ENCODE measurements at regions not wholly inside any gene's neighbourhood (a gene's known extent, or its start where the extent isn't known, plus 50 kb on each side); places are given as distances from the start of the nearest gene placed in this dataset.

DNA sequence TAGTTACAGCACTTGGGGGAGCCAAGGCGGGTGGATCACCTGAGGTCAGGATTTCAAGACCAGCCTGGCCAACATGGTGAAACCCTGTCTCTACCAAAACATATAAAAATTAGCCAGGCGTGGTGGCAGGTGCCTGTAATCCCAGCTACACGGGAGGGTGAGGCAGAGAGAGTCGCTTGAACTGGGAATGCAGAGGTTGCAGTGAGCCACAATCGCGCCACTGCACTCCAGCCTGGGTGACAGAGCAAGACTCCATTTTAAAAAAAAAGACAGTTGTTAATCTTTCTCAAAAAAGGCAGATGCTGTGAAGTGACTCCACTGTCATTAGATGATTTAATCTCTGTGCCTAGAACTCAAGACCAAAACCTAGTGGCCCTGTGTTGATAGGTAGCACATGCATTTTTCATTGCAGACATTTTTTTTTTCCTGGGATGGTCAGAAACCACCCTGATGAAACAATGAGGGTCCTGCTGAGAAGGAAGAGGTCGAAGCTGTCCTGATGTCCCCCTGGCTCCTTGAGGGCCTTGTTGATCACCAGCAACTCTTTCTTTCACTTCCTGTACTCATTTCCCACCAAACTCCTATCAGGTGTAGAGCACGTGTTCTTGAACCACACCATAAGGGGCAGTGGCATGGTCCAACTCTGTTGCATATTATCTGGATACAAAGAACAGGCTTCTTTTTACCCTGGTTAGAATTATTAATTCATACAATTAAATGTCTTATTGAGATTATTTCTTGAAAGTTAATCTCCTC, 382.2 kb downstream of the ICE1 start:
- H3K27ac ChIP-seq, result no peak overlapping the region
- WGBS, 4 donors, result 89 to 92% (median 91%) methylated on average over 8 of the region's 8 CpGs
- TF ChIP-seq CTCF (IDR thresholded peaks at IDR 0.05) (no peak), POLR2A (IDR thresholded peaks at IDR 0.05) (no peak)
- intact Hi-C loops (cut with DNase I), result no loop called here
- no peaks in the 10 kb centered on the region for H3K4me1 ChIP-seq (replicated peaks in 1 of 2)
- no peaks in the 10 kb centered on the region for H3K9me3 ChIP-seq (replicated peaks in 1 of 3)
- H3K27me3 ChIP-seq, result no peaks in the 10 kb centered on the region
- DNase-seq, result no peak
- no peaks in the 10 kb centered on the region for H3K36me3 ChIP-seq (replicated peaks in 1 of 2)
- H3K4me3 ChIP-seq, result no peak overlapping the region

DNA sequence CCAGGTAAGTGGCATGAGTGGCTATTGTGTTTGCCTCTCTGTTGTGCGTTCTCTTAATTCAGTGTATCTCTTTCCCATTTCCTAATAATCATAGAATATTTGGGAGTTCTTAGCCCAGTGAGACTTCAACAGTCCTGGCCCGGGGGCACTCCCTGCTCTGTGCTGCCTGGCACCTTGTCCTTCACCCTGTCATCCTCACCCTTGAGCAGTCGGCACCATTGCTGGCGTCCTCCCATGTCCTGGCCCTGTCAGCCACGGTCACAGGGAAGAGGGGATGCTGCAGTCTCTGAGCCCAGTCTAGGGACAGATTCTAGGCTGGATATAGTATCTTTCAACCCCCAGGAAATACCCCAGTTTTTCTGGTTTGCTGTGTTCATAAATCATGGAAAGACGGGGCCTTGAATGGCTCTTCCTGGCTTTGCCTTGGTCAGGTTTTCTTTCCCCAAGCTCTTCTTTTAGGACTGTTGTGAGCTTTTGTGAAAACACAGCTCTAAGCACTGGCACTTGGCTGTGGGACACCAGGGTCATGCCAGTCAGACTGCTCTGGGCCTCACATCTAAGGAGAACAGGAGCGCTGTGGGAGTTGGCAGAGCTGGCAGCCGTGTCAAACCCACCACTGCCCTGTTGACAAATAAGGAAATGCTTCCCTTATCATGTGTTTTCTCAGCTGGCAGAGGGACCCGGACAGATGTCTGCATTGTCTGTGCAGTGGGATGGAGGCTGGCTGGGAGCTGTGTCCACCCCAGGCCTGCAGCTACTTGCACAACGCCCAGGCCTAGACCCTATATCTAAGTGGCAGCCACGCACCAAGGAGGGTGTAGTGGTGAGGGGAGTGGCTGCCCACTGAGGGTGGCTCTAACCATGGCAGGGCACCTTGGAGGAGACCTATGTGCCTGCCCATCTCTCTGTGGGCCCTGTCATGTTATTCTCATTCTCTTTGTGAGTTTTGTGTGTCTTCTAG, 378.6 kb downstream of the ICE1 start:
- 70 to 83% (median 74%) methylated on average over 8 to 11 of the region's 11 CpGs for WGBS, 4 donors
- H3K27ac ChIP-seq, result no peak overlapping the region
- intact Hi-C loops (cut with DNase I), result no loop called here
- no peak for DNase-seq
- TF ChIP-seq POLR2A (IDR thresholded peaks at IDR 0.05), result no peak
- TF ChIP-seq CTCF (IDR thresholded peaks at IDR 0.05), result no peak
- no peaks in the 10 kb centered on the region for H3K4me1 ChIP-seq (replicated peaks in 1 of 2)
- no peaks in the 10 kb centered on the region for H3K36me3 ChIP-seq (replicated peaks in 1 of 2)
- H3K27me3 ChIP-seq, result no peaks in the 10 kb centered on the region
- H3K4me3 ChIP-seq, result no peak overlapping the region
- no peaks in the 10 kb centered on the region for H3K9me3 ChIP-seq (replicated peaks in 1 of 3)

GRCh38 chr5:5799826-5800225, 377.3 kb downstream of the ICE1 start:
- 85 to 93% (median 91%) methylated on average over 3 of the region's 3 CpGs for WGBS, 4 donors
- intact Hi-C loops (cut with DNase I), result no loop called here
- no peak for DNase-seq

More at GRCh38 chr5:5799826-5800225, 377.3 kb downstream of the ICE1 start:
- no peaks in the 10 kb centered on the region for H3K36me3 ChIP-seq (replicated peaks in 1 of 2)
- H3K27ac ChIP-seq, result no peak overlapping the region
- H3K9me3 ChIP-seq (replicated peaks in 1 of 3), result no peaks in the 10 kb centered on the region
- no peaks in the 10 kb centered on the region for H3K27me3 ChIP-seq
- H3K4me1 ChIP-seq (replicated peaks in 1 of 2), result no peaks in the 10 kb centered on the region
- no peak overlapping the region for H3K4me3 ChIP-seq
- TF ChIP-seq CTCF (IDR thresholded peaks at IDR 0.05) (no peak), POLR2A (IDR thresholded peaks at IDR 0.05) (no peak)

All from adrenal gland (tissue), 9 donors.